ENCODE measurements at regions not wholly inside any gene's neighbourhood (a gene's known extent, or its start where the extent isn't known, plus 50 kb on each side); places are given as distances from the start of the nearest gene placed in this dataset.
A peak's percentile ranks its signal among the peaks of the same experiment; 100 is the strongest.

- TF ChIP-seq NFIC (IDR thresholded peaks at IDR 0.05): peak; percentile 53
- peak; percentile 42; the same call in 1 of the 2 replicates for TF ChIP-seq CEBPG (CRISPR knock-in tag; IDR thresholded peaks at IDR 0.05)
- no peak for TF ChIP-seq CEBPG (tag; conservative IDR thresholded peaks at IDR 0.05 in 1 of 2, IDR thresholded peaks at IDR 0.05 in 1 of 2)
- TF ChIP-seq BMI1 (IDR thresholded peaks at IDR 0.05; ENCODE audit: low read length): no peak
- ChIA-PET POLR2A (interaction anchor here (0.7 to 1.0 kb wide), 4 partner anchors 12 to 45 kb away, joined by 3 read pairs; no protein-coding TSS in a partner anchor), CTCF (ENCODE audit: low intra/inter-chr PET ratio) (no interaction called here)
- Histone ChIP-seq H3K4me1 (replicated peaks in 1 of 2; ENCODE audit: control insufficient read depth in 2 of 2, insufficient read depth in 2 of 2, low read length in 2 of 2) (peaks cover 21 to 26% of the 10 kb centered on the region in 2 experiments; a peak in 4 of 5 replicates), H3K9ac (ENCODE audit: insufficient read depth in 1 of 2, low read depth in 2 of 2, low read length in 2 of 2) (peak overlapping the region in 1 of 2 experiments; percentile 75; a peak in 2 of 4 replicates), H3K36me3 (ENCODE audit: control insufficient read depth, insufficient read depth, low read length) (no peaks in the 10 kb centered on the region), H3K4me3 (no peak overlapping the region), H2AFZ (ENCODE audit: low read depth, low read length) (peak overlapping the region; percentile 86), H3K9me3 (replicated peaks; ENCODE audit: control insufficient read depth, insufficient read depth, low read depth, low read length) (no peaks in the 10 kb centered on the region), H3K9me1 (ENCODE audit: control insufficient read depth, insufficient read depth, low read length) (no peaks in the 10 kb centered on the region), H3K4me2 (ENCODE audit: insufficient read depth, low read length) (peak overlapping the region; percentile 68), H3K27ac (ENCODE audit: extremely low read depth, low read depth, low read length) (0 out of 3 replicates have a peak overlapping the region, but pooled peaks have one; percentile 9), H3K79me2 (ENCODE audit: control insufficient read depth, insufficient read depth, low read length) (no peaks in the 10 kb centered on the region), H3K27me3 (ENCODE audit: control insufficient read depth in 2 of 2, insufficient read depth in 2 of 2, low read length in 2 of 2) (peaks cover 0 to under 1% of the 10 kb centered on the region in 2 experiments; a peak in 2 of 5 replicates), H4K20me1 (replicated peaks; ENCODE audit: control insufficient read depth, insufficient read depth, low read length) (no peaks in the 10 kb centered on the region)
- 37% methylated on average over 10 of the region's 10 CpGs for WGBS (ENCODE audit: insufficient coverage, low coverage, missing lambda C conversion rate)
- FAIRE-seq (peak; percentile 80), ATAC-seq (peak; percentile 66), DNase-seq (ENCODE audit: extremely low read depth in 1 of 4, low spot score in 3 of 4) (peak in 1 of 4 experiments; percentile 36)
- intact Hi-C loops (cut with micrococcal nuclease): no loop called here
- in situ Hi-C loops (cut with MboI): no loop called here
- BruUV-seq (replicated peaks): no TSS peak
These were observed 117.9 kb upstream of the TNRC6C start for GRCh38 chr17:77840513-77841165.
